ENCODE measurements at regions not wholly inside any gene's neighbourhood (a gene's known extent, or its start where the extent isn't known, plus 50 kb on each side); places are given as distances from the start of the nearest gene placed in this dataset.

- Mint-ChIP-seq H3K27me3 (peaks cover 9% of the 10 kb centered on the region), H3K27ac (no peak overlapping the region), H3K9me3 (peaks cover 3% of the 10 kb centered on the region), H3K4me3 (no peak overlapping the region), H3K4me1 (no peaks in the 10 kb centered on the region), H3K36me3 (ENCODE audit: low read depth) (no peaks in the 10 kb centered on the region)
- no peak for ATAC-seq (replicated peaks)
Observed at GRCh38 chr9:13567833-13568232, 288.3 kb upstream of the MPDZ start.

DNA sequence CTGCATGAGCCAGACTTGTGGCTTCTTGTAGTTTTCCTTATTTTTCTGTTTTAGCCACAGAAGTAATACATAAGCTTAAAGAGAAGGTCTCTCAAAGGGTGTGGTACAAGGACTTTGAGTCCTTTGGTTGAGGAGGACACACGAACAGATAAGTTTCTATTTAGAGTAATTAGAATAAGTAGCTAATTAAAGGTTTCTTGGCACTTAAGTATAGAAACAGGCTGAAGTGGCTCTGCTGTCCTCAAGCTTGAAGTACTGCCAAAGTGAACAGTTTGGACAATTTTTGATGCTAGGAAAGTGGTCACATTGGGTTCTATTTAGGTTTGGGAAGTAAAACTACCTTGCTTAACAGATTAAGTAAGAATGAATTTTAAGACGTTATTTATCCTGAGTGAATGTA is 278.3 kb upstream of the MPDZ start:
- H3K4me3 Mint-ChIP-seq: no peak overlapping the region
- no peaks in the 10 kb centered on the region for H3K36me3 Mint-ChIP-seq (ENCODE audit: low read depth)
- no peak overlapping the region for H3K27ac Mint-ChIP-seq
- H3K27me3 Mint-ChIP-seq: no peaks in the 10 kb centered on the region
- H3K4me1 Mint-ChIP-seq: no peaks in the 10 kb centered on the region
- H3K9me3 Mint-ChIP-seq: peaks cover 2% of the 10 kb centered on the region
- ATAC-seq (replicated peaks): no peak

- H3K4me3 Mint-ChIP-seq: no peak overlapping the region
- no peaks in the 10 kb centered on the region for H3K4me1 Mint-ChIP-seq
- H3K27ac Mint-ChIP-seq: no peak overlapping the region
- no peak for ATAC-seq (replicated peaks)
- no peaks in the 10 kb centered on the region for H3K27me3 Mint-ChIP-seq
- H3K36me3 Mint-ChIP-seq (ENCODE audit: low read depth): no peaks in the 10 kb centered on the region
- peaks cover 4% of the 10 kb centered on the region for H3K9me3 Mint-ChIP-seq
Observed at GRCh38 chr9:13556656-13557055, 277.2 kb upstream of the MPDZ start.

- no peak for ATAC-seq (replicated peaks)
- Mint-ChIP-seq H3K36me3 (ENCODE audit: low read depth) (no peaks in the 10 kb centered on the region), H3K27me3 (no peaks in the 10 kb centered on the region), H3K9me3 (peaks cover 7% of the 10 kb centered on the region), H3K4me1 (no peaks in the 10 kb centered on the region), H3K4me3 (no peak overlapping the region), H3K27ac (no peak overlapping the region)
Observed at GRCh38 chr9:13555989-13556500, 276.6 kb upstream of the MPDZ start.

DNA sequence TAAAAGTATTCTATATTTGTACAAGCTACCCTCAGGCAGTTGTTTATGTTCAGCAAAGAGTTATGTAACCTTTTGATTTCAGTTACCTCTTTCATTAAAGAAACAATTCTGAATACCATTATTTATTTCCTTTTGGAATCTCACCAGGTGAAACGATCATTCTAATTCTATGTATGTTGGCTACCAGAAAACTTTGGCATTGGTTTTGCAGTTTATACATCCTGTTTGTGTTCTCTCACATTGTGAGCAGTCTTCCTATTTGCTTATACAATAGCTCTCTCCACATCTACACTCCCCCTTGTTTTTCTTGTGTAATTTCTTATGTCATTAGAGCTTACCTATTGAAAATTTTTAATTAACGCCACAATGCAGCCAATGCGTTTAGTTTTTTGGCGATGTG is 276.0 kb upstream of the MPDZ start:
- no peak for ATAC-seq (replicated peaks)
- no peaks in the 10 kb centered on the region for H3K36me3 Mint-ChIP-seq (ENCODE audit: low read depth)
- no peak overlapping the region for H3K27ac Mint-ChIP-seq
- no peaks in the 10 kb centered on the region for H3K27me3 Mint-ChIP-seq
- H3K9me3 Mint-ChIP-seq: peaks cover 10% of the 10 kb centered on the region
- H3K4me3 Mint-ChIP-seq: no peak overlapping the region
- no peaks in the 10 kb centered on the region for H3K4me1 Mint-ChIP-seq

DNA sequence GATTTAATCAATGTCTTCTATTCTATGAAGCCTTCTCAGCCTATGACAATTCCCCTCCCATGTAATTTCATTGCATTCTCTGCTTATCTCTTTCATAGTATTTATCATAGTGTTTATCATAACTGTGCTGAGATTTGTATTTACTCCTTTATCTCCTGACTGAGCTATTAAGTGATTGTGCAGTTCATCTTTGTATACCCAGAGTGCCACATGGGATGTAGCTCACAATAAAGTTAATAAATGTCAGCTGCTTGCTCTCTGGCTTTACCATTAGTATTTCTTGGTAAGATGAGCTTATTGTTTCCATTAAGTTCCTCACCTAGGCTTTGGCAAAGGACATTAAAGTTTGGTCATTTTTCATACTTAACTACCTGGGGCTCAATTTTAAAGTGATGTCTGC is 275.1 kb upstream of the MPDZ start:
- Mint-ChIP-seq H3K4me3 (no peak overlapping the region), H3K4me1 (no peaks in the 10 kb centered on the region), H3K36me3 (ENCODE audit: low read depth) (no peaks in the 10 kb centered on the region), H3K9me3 (peaks cover 10% of the 10 kb centered on the region), H3K27me3 (no peaks in the 10 kb centered on the region), H3K27ac (no peak overlapping the region)
- ATAC-seq (replicated peaks): no peak

DNA sequence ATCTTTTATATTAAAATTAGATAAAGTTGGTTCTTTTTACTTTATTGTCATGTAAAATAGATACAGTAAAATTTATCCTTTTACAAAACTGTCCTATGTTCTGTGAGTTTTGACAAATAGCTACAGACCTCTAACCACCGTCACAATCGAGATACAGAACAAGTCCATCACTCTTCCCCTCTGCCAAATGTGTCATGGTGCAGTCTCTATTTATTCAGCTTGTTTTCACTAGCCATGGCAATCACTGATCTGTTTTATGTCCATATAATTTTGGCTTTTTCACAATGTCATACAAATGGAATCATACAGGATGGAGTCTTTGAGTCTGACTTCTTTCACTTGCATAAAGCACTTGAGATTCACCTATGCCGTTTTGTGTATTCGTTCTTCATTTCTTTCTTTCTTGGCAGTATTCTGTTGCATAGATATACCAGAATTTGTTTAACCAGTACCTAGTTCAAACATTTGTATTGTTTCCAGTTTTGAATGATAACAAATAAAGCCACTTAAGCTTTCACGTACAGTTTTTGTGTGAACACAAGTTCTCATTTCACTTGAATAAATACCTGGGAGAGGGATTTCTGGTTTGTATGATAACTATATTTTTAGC is 273.2 kb upstream of the MPDZ start:
- Mint-ChIP-seq H3K4me1 (no peaks in the 10 kb centered on the region), H3K36me3 (ENCODE audit: low read depth) (no peaks in the 10 kb centered on the region), H3K27me3 (no peaks in the 10 kb centered on the region), H3K4me3 (no peak overlapping the region), H3K27ac (no peak overlapping the region), H3K9me3 (peaks cover 10% of the 10 kb centered on the region)
- ATAC-seq (replicated peaks): no peak

- H3K9me3 Mint-ChIP-seq: peaks cover 10% of the 10 kb centered on the region
- no peaks in the 10 kb centered on the region for H3K4me1 Mint-ChIP-seq
- H3K36me3 Mint-ChIP-seq (ENCODE audit: low read depth): no peaks in the 10 kb centered on the region
- H3K27ac Mint-ChIP-seq: no peak overlapping the region
- ATAC-seq (replicated peaks): no peak
- no peaks in the 10 kb centered on the region for H3K27me3 Mint-ChIP-seq
- no peak overlapping the region for H3K4me3 Mint-ChIP-seq
Observed at GRCh38 chr9:13550519-13550918, 271.0 kb upstream of the MPDZ start.

GRCh38 chr9:13548535-13548934 is 269.0 kb upstream of the MPDZ start:
- H3K36me3 Mint-ChIP-seq (ENCODE audit: low read depth): no peaks in the 10 kb centered on the region
- H3K4me1 Mint-ChIP-seq: no peaks in the 10 kb centered on the region
- H3K4me3 Mint-ChIP-seq: no peak overlapping the region
- H3K9me3 Mint-ChIP-seq: peaks cover 10% of the 10 kb centered on the region
- H3K27ac Mint-ChIP-seq: no peak overlapping the region
- no peak for ATAC-seq (replicated peaks)
- H3K27me3 Mint-ChIP-seq: no peaks in the 10 kb centered on the region

DNA sequence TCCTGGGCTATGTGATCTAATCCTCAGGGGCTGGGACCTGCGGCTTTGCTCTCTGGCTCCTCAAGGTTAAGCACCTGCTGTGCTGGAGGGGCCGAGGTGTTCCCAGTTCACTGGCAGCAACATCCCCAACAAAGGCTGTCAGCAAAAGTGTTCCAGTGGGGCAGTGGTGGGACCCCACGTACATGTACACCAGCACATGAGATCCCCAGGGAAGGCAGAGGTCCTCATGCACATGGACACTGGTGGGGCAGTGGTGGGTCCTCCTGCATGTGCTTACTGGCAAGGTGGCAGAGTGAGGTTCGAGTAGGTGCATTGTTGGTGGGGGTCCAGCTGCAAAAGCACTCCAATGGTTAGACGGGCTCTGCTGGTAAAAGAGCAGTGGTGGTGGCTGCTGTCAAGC is 255.6 kb upstream of the MPDZ start:
- H3K4me3 Mint-ChIP-seq: no peak overlapping the region
- ATAC-seq (replicated peaks): no peak
- H3K9me3 Mint-ChIP-seq: peaks cover 11% of the 10 kb centered on the region

DNA sequence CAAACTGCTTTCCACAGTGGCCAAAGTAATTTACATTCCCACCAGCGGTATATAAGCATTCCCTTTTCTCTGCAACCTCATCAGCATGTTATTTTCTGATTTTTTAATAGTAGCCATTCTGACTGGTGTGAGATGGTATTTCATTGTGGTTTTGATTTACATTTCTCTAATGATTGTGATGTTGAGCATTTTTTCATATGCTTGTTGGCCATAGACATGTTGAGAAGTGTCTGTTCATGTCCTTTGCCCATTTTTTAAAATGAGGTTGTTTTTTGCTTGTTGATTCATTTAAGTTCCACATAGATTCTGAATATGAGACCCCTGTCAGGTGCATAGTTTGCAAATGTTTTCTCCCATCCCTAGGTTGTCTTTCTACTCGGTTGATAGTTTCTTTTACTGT is 254.5 kb upstream of the MPDZ start:
- no peak for ATAC-seq (replicated peaks)
- Mint-ChIP-seq H3K4me3 (no peak overlapping the region), H3K4me1 (no peaks in the 10 kb centered on the region), H3K36me3 (ENCODE audit: low read depth) (no peaks in the 10 kb centered on the region), H3K27me3 (no peaks in the 10 kb centered on the region), H3K9me3 (peaks cover 11% of the 10 kb centered on the region), H3K27ac (no peak overlapping the region)

More for the DNA sequence above, 255.6 kb upstream of the MPDZ start:
- Mint-ChIP-seq H3K4me1 (no peaks in the 10 kb centered on the region), H3K36me3 (ENCODE audit: low read depth) (no peaks in the 10 kb centered on the region), H3K27ac (no peak overlapping the region), H3K27me3 (no peaks in the 10 kb centered on the region)

GRCh38 chr9:13532407-13532806 is 252.9 kb upstream of the MPDZ start:
- H3K4me3 Mint-ChIP-seq: no peak overlapping the region
- H3K4me1 Mint-ChIP-seq: no peaks in the 10 kb centered on the region
- no peaks in the 10 kb centered on the region for H3K36me3 Mint-ChIP-seq (ENCODE audit: low read depth)
- no peak for ATAC-seq (replicated peaks)
- H3K27me3 Mint-ChIP-seq: no peaks in the 10 kb centered on the region
- peaks cover 11% of the 10 kb centered on the region for H3K9me3 Mint-ChIP-seq
- H3K27ac Mint-ChIP-seq: no peak overlapping the region

GRCh38 chr9:13529321-13530104 is 250.0 kb upstream of the MPDZ start:
- H3K4me3 Mint-ChIP-seq: no peak overlapping the region
- peaks cover 8% of the 10 kb centered on the region for H3K9me3 Mint-ChIP-seq
- H3K27ac Mint-ChIP-seq: no peak overlapping the region
- no peaks in the 10 kb centered on the region for H3K27me3 Mint-ChIP-seq
- no peaks in the 10 kb centered on the region for H3K4me1 Mint-ChIP-seq
- no peak for ATAC-seq (replicated peaks)
- no peaks in the 10 kb centered on the region for H3K36me3 Mint-ChIP-seq (ENCODE audit: low read depth)

DNA sequence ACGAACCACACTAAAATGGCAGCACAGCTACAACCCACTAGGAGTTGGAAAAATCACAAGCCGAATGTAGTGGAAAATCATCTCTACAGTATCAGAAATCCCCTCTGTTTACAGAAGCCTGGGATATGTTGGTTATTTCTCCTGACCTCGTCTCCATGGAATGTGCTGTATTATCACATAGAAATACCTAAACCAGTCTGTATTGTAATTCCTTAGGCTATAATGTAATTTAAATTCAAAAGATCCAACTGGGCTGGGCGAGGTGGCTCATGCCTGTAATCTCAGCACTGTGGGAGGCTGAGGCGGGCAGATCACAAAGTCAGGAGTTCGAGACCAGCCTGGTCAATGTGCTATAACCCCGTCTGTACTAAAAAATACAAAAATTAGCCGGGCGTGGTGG is 244.8 kb upstream of the MPDZ start:
- H3K4me1 Mint-ChIP-seq: no peaks in the 10 kb centered on the region
- H3K27me3 Mint-ChIP-seq: no peaks in the 10 kb centered on the region
- no peak overlapping the region for H3K27ac Mint-ChIP-seq
- peaks cover 8% of the 10 kb centered on the region for H3K9me3 Mint-ChIP-seq
- H3K36me3 Mint-ChIP-seq (ENCODE audit: low read depth): no peaks in the 10 kb centered on the region
- ATAC-seq (replicated peaks): no peak
- H3K4me3 Mint-ChIP-seq: no peak overlapping the region

- ATAC-seq (replicated peaks): no peak
- no peaks in the 10 kb centered on the region for H3K36me3 Mint-ChIP-seq (ENCODE audit: low read depth)
- H3K27me3 Mint-ChIP-seq: no peaks in the 10 kb centered on the region
- no peak overlapping the region for H3K27ac Mint-ChIP-seq
- no peaks in the 10 kb centered on the region for H3K4me1 Mint-ChIP-seq
- peaks cover 12% of the 10 kb centered on the region for H3K9me3 Mint-ChIP-seq
- H3K4me3 Mint-ChIP-seq: no peak overlapping the region
Observed at GRCh38 chr9:13520069-13520468, 240.6 kb upstream of the MPDZ start.

All from activated T-helper 17 cell treated with anti-CD3 and anti-CD28 coated beads, Interleukin-2, amount 50 U/mL, for 72 hours (primary cell).